Activated B cell treated with CpG ODN at 0.5 μM for 24 hours (primary cell): ENCODE measurements at regions not wholly inside any gene's neighbourhood (a gene's known extent, or its start where the extent isn't known, plus 50 kb on each side); places are given as distances from the start of the nearest gene placed in this dataset.
"Not testable (repeated sequence)": the region's sequence is repeated elsewhere in the genome, so short reads cannot be mapped to it uniquely, and the experiment has no call there.

Experiments used
- ATAC-seq: fragments of 200-7000 bp; cut with Tn5 transposase; one replicate; pipeline ENCODE4 v1.10.0; 2021; ENCODE audit warnings: low read depth, mild to moderate bottlenecking, moderate library complexity
- CTCF ChIA-PET: fragments of 350-600 bp; sonication (Branson Sonifier 250); formaldehyde crosslinking; loops from one replicate; lab custom pipeline; 2021; ENCODE audit warnings: antibody characterized with exemption; lab: Charles Lee
- POLR2A ChIA-PET: fragments of 350-600 bp; sonication (Branson Sonifier 250); formaldehyde crosslinking; loops from one replicate; lab custom pipeline; 2021; ENCODE audit warnings: antibody characterized with exemption; lab: Charles Lee
- DNase-seq: peaks from one replicate; pipeline ENCODE4 v3.0.0; 2022
- H3K27ac Mint-ChIP-seq: one replicate; pipeline ENCODE4 v1.8.0; 2020; ENCODE audit warnings: mixed read lengths
- H3K27me3 Mint-ChIP-seq: one replicate; pipeline ENCODE4 v1.8.0; 2021; ENCODE audit warnings: mixed read lengths
- H3K36me3 Mint-ChIP-seq: one replicate; pipeline ENCODE4 v1.8.0; 2021; ENCODE audit warnings: low read depth, mixed read lengths
- H3K4me1 Mint-ChIP-seq: one replicate; pipeline ENCODE4 v1.8.0; 2021; ENCODE audit warnings: mixed read lengths
- H3K4me3 Mint-ChIP-seq: one replicate; pipeline ENCODE4 v1.8.0; 2020; ENCODE audit warnings: mild to moderate bottlenecking, mixed read lengths
- H3K9me3 Mint-ChIP-seq: one replicate; pipeline ENCODE4 v1.8.0; 2020; ENCODE audit warnings: mixed read lengths
- CTCF ChIP-seq: fragments of 200-600 bp; IDR thresholded peaks from one replicate; pipeline ENCODE4 v1.8.0; 2022; ENCODE audit warnings: antibody characterized with exemption, mild to moderate bottlenecking
- intact Hi-C: fragments of 100-400 bp; cut with micrococcal nuclease; formaldehyde crosslinking; loops from one replicate; pipeline ENCODE4 v1.15.1; 2024

DNA sequence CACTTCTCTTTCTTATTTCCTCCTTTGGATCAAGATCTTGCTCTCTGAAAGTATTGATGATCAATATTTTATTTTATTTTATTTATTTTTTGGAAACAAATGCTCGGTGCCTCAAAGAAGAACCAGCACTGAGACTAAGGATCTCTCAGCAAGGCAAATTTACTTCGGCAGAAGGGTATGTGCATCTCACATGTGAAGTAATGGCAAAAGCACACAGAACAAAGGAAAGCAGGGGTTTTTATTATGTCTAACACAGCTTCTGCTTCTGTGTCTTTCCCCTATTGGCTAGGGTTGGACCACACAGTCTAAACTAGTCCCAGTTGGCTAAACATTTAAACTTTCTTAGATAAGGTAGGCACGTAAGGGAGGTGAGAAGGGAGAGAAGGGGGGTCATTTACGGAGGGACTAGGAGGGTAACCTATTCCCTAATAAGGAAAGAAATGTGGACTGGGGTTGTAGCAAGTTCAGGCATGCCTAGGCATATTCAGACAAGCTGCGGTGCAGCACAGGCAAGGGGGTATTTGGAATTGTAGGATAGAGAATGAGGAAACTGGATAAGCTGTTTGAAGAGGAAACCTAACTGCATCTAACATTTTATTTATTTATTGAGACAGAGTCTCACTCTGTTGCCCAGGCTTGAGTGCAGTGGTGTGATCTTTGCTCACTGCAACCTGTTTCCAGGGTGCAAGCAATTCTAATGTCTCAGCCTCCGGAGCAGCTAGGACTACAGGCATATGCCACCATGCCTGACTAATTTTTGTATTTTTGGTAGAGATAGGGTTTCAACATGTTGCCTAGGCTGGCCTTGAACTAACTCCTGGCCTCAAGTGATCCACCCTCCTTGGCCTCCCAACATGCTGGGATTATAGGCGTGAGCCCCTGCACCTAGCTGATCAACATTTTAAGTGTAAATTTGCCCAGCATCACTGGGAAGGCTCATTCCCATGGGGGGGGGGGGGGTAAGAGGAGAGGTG lies 90.0 kb upstream of the EIF5 start:
- TF ChIP-seq CTCF, result no peak
- H3K4me3 Mint-ChIP-seq, result no peak overlapping the region
- no peaks in the 10 kb centered on the region for H3K36me3 Mint-ChIP-seq
- ChIA-PET CTCF (no interaction called here), POLR2A (no interaction called here)
- no peak overlapping the region for H3K27ac Mint-ChIP-seq
- H3K4me1 Mint-ChIP-seq, result no peaks in the 10 kb centered on the region
- DNase-seq (no peak), ATAC-seq (no peak)
- intact Hi-C loops, result no loop called here
- peaks cover 25% of the 10 kb centered on the region for H3K27me3 Mint-ChIP-seq
- peaks cover 3% of the 10 kb centered on the region for H3K9me3 Mint-ChIP-seq

DNA sequence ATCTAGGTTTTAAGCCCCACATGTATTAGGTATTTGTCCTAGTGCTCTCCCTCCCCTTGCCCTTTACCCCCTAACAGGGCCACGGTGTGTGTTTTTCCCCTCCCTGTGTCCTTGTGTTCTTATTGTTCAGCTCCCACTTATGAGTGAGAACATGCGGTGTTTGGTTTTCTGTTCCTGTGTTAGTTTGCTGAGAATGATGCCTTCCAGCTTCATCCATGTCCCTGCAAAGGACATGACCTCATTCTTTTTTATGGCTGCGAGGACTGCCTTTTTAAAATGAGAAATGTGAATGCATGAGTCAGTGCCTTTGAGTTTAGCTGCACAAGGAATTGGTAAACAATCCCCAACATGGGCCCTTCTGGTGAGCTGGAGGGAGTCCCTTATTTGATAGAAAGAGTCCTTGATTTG lies 88.4 kb upstream of the EIF5 start:
- H3K9me3 Mint-ChIP-seq, H3K27ac Mint-ChIP-seq, intact Hi-C loops, H3K4me3 Mint-ChIP-seq, H3K4me1 Mint-ChIP-seq, CTCF ChIA-PET, DNase-seq, POLR2A ChIA-PET, ATAC-seq, H3K36me3 Mint-ChIP-seq: not testable (repeated sequence)
- peaks cover 32% of the 10 kb centered on the region for H3K27me3 Mint-ChIP-seq

GRCh38 chr14:103246070-103246469 lies 88.0 kb upstream of the EIF5 start:
- Mint-ChIP-seq H3K27me3 (peaks cover 35% of the 10 kb centered on the region), H3K4me3 (no peak overlapping the region), H3K36me3 (no peaks in the 10 kb centered on the region), H3K27ac (no peak overlapping the region), H3K4me1 (no peaks in the 10 kb centered on the region), H3K9me3 (no peaks in the 10 kb centered on the region)
- ChIA-PET CTCF (no interaction called here), POLR2A (no interaction called here)
- no peak for TF ChIP-seq CTCF
- intact Hi-C loops, result no loop called here
- no peak for ATAC-seq
- DNase-seq, result no peak

- H3K36me3 Mint-ChIP-seq, result no peaks in the 10 kb centered on the region
- DNase-seq (no peak), ATAC-seq (no peak)
- H3K27ac Mint-ChIP-seq, result no peak overlapping the region
- H3K9me3 Mint-ChIP-seq, result no peaks in the 10 kb centered on the region
- peaks cover 34% of the 10 kb centered on the region for H3K27me3 Mint-ChIP-seq
- CTCF ChIA-PET, result no interaction called here
- POLR2A ChIA-PET, result no interaction called here
- H3K4me1 Mint-ChIP-seq, result no peaks in the 10 kb centered on the region
- intact Hi-C loops, result no loop called here
- H3K4me3 Mint-ChIP-seq, result no peak overlapping the region
- no peak for TF ChIP-seq CTCF
Observed at GRCh38 chr14:103247169-103247606, 86.8 kb upstream of the EIF5 start.

DNA sequence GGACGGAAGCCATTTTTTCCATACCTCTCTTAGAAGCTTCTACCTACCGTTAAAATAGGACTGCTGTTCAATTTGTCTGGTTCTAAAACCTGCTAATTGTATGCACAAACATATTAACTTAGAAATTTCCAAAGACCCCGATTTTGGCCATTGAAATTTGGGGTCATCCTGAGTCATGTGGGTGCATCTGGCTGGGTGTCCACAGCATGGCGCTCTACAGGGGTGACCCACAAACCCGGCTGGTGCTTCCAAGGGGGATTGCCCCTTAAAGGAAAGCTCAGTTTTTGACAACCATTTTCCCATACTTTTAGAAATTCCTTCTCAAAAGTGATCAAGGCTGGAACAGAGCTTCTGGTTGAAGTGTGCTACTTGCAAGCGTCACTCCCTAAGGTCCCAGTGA lies 83.9 kb upstream of the EIF5 start:
- POLR2A ChIA-PET, result no interaction called here
- ATAC-seq (no peak), DNase-seq (no peak)
- H3K27ac Mint-ChIP-seq, result no peak overlapping the region
- H3K4me1 Mint-ChIP-seq, result no peaks in the 10 kb centered on the region
- H3K36me3 Mint-ChIP-seq, result no peaks in the 10 kb centered on the region
- intact Hi-C loops, result no loop called here
- no peak for TF ChIP-seq CTCF
- peaks cover 22% of the 10 kb centered on the region for H3K27me3 Mint-ChIP-seq
- no peaks in the 10 kb centered on the region for H3K9me3 Mint-ChIP-seq
- CTCF ChIA-PET, result no interaction called here
- no peak overlapping the region for H3K4me3 Mint-ChIP-seq
